Skeletal muscle tissue (tissue), 3 donors: ENCODE measurements at regions not wholly inside any gene's neighbourhood (a gene's known extent, or its start where the extent isn't known, plus 50 kb on each side); places are given as distances from the start of the nearest gene placed in this dataset.
"Not testable (repeated sequence)": the region's sequence is repeated elsewhere in the genome, so short reads cannot be mapped to it uniquely, and the experiment has no call there.

ENCODE experiments used
- H3K27ac ChIP-seq: one replicate; pipeline ENCODE4 v1.7.0; 2013; ENCODE audit warnings: mild to moderate bottlenecking, low read depth, low read length, inconsistent platforms
- H3K27me3 ChIP-seq, 3 donors: one replicate each; pipeline ENCODE4 v1.7.0; 2013; ENCODE audit warnings: low read length in 3 of 3; ENCODE audit not compliant: control insufficient read depth in 3 of 3, insufficient read depth in 3 of 3
- H3K36me3 ChIP-seq, 3 donors: one replicate each; pipeline ENCODE4 v1.7.0; 2013; ENCODE audit warnings: low read length in 3 of 3; ENCODE audit not compliant: control insufficient read depth in 3 of 3, insufficient read depth in 3 of 3
- H3K4me1 ChIP-seq, 3 donors: one replicate each; pipeline ENCODE4 v1.7.0; 2013; ENCODE audit warnings: low read length in 3 of 3, mild to moderate bottlenecking in 3 of 3; ENCODE audit not compliant: control insufficient read depth in 3 of 3, insufficient read depth in 3 of 3
- H3K4me3 ChIP-seq, 3 donors: one replicate each; pipeline ENCODE4 v1.7.0; 2013; ENCODE audit warnings: low read length in 3 of 3
- H3K9ac ChIP-seq, 3 donors: one replicate each; pipeline ENCODE4 v1.7.0; 2013; ENCODE audit warnings: low read length in 3 of 3, mild to moderate bottlenecking in 3 of 3, moderate library complexity in 2 of 3, low read depth in 1 of 3
- H3K9me3 ChIP-seq, 3 donors: one replicate each; pipeline ENCODE4 v1.7.0; 2013; ENCODE audit warnings: low read length in 3 of 3; ENCODE audit not compliant: control insufficient read depth in 3 of 3
- donor health status: Osteomylitis.

DNA sequence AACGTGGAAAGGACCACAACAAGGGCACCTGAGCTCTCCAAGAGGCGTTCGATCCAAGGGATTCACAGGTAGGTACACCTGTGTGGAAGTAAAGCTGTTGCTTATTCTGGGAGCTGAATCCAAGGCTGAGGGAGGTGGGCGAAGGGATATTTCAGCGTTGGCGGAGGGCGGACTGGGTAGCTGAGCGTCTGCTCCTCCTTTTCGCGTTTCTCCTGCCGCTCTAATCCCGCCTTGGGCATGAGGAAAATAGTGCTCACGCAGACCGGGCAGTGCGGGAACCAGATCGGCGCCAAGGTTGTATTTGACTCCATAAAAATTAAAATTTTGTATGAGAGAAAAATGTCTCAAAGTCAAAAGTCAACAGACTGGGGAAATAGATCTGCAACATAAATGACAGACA is 3966.2 kb upstream of the OR11H1 start:
- not testable (repeated sequence) for H3K4me3 ChIP-seq, H3K27ac ChIP-seq, H3K9ac ChIP-seq, H3K27me3 ChIP-seq, H3K9me3 ChIP-seq, H3K4me1 ChIP-seq, H3K36me3 ChIP-seq

DNA sequence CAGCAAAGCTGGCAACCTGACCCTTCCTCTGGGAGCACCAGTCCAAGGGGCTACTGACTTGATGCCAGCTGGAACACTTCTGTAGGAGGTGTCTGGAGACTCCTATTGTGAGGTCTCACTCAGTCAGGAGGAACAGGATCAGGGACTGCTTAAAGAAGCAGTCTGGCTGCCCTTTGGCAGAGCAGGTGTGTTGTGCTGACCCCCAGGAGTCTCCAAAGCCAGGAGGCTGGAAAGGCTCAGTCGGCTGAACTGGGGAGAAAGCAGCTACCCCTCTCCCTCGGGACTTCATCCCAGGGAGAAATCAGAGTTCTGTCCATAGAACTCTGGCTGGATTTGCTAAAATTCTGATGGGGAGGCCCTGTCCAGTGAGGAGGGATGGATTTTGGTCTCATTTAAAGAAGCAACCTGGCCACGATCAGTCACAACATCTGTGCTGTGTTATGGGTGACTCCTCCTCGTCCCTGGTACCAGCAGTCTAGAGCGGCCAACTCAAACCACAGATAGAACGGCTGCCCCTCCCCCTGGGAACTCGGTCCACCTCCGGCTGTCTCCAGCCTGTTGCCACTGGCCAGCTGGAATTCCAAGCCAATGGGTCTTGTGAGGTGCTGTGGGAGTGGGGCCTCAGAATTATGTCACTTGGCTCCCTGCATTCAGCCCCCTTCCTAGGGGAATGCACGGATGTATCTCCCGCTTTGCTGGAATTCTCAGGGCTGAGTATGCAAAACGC is 3959.0 kb upstream of the OR11H1 start:
- H3K4me3 ChIP-seq, H3K36me3 ChIP-seq, H3K27ac ChIP-seq, H3K4me1 ChIP-seq, H3K9ac ChIP-seq, H3K27me3 ChIP-seq: not testable (repeated sequence)
- H3K9me3 ChIP-seq: peaks cover 0 to 12% (median 5%) of the 10 kb centered on the region in 3 donors

DNA sequence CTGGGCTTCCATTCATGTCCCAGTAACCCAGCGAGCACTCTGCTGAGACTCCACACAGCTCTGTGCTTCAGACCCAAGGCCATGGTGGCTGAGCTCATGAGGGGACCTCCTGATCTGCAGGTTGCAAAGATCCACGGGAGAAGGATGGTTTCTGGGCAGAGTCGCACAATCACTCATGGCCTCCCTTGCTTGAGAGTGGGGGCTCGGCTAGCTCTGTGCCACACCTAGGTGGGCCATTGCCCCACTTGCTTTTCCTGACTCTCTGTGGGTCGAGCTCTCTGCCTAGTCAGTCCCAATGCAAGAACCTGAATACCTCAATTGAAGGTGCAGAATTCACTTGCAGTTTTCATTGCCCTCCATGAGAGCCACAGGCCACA is 3958.4 kb upstream of the OR11H1 start:
- peaks cover 4 to 17% (median 9%) of the 10 kb centered on the region in 3 donors for H3K9me3 ChIP-seq
- H3K27ac ChIP-seq, H3K9ac ChIP-seq, H3K4me1 ChIP-seq, H3K27me3 ChIP-seq, H3K4me3 ChIP-seq, H3K36me3 ChIP-seq: not testable (repeated sequence)

DNA sequence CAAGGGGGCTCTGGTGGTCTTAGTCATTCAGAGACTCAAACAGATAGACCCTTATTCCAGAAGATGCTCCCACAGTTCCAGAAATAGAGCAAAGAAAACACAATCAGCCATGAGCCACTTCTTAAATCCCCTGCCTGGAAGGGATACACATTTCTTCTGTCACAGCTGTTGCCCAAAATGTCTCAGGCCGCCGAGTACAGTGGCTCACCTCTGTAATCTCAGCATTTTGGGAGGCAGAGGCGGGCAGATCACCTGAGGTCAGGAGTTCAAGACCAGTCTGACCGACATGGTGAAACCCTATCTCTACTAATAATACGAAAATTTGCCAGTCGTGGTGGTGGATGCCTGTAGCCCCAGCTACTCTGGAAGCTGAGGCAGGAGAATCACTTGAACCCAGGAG is 3954.8 kb upstream of the OR11H1 start:
- not testable (repeated sequence) for H3K36me3 ChIP-seq, H3K27me3 ChIP-seq, H3K9ac ChIP-seq, H3K27ac ChIP-seq, H3K4me1 ChIP-seq, H3K4me3 ChIP-seq
- peaks cover 8 to 19% (median 12%) of the 10 kb centered on the region in 3 donors for H3K9me3 ChIP-seq

DNA sequence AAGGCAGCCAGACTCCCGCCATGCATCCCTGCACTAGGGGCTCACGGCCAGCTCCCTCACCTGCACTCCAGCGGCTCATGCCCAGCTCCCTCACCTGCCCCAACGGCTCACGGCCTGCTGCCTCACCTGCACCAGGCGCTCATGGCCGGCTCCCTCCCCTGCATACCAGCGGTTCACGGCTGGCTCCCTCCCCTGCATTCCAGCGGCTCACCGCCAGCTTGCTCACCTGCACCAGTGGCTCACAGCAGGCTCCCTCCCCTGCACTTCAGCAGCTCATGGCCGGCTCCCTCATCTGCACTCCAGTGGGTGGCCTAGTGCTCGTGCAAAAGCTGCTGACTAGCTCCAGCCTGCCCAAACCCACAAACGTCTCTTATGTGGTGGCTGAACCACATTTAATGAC is 3953.8 kb upstream of the OR11H1 start:
- H3K9ac ChIP-seq, H3K36me3 ChIP-seq, H3K27ac ChIP-seq, H3K4me3 ChIP-seq, H3K27me3 ChIP-seq, H3K4me1 ChIP-seq: not testable (repeated sequence)
- peaks cover 11 to 13% (median 12%) of the 10 kb centered on the region in 3 donors for H3K9me3 ChIP-seq

DNA sequence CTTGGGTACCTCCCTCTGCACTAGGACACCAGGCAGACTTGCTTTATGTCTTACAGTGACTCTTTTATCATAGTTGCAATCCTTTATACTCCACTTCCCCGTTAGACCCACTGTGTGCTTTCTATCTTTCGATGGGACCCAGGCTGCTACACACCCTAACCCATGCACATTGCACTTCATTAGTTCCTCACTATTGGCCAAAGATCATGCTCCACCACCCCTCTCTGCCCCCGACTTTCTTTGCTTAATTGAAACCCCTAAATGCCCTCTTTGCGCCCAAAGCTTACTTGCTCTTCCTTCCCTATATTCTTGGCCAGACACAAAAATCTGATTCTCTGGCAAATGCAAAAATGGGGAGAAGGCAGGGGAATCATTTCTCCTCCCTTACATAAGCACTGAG is 3953.3 kb upstream of the OR11H1 start:
- H3K27ac ChIP-seq, H3K4me1 ChIP-seq, H3K36me3 ChIP-seq, H3K27me3 ChIP-seq, H3K4me3 ChIP-seq, H3K9ac ChIP-seq: not testable (repeated sequence)
- H3K9me3 ChIP-seq: peaks cover 10 to 12% (median 11%) of the 10 kb centered on the region in 3 donors

DNA sequence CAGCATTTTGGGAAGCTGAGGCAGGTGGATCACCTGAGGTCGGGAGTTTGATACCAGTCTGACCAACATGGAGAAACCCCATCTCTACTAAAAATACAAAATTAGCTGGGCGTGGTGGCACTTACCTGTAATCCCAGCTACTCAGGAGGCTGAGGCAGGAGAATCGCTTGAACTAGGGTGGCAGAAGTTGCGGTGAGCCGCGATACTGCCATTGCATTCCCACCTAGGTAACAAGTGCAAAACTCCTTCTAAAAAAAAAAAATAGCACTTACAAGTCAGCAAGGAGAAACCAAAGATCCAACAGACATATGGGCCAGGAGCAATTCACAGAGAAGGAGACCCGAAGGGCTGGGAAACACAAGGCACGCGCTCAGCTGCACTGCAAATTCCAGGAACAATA is 3951.3 kb upstream of the OR11H1 start:
- H3K27me3 ChIP-seq, H3K4me1 ChIP-seq, H3K27ac ChIP-seq, H3K9ac ChIP-seq, H3K4me3 ChIP-seq, H3K36me3 ChIP-seq: not testable (repeated sequence)
- H3K9me3 ChIP-seq: peaks cover 10 to 12% (median 11%) of the 10 kb centered on the region in 3 donors

DNA sequence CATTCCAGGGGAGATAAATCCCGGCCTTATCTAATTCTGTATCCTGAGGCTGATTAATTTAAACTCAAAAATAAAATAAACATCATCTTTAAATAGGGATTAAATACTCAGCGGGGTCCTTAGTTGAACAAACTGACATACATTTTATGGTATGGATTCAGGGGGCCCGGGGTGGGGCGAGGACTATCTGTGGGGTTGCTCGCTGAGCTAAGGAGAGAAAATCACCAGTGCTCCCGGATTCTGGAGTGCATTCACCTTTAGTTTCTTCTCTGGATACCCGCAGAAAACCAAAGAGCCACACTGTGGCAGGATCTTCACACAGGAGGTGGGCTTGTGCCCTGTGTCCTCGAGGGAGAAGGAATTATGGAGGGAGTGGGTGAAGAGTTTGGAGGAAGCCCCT is 3949.9 kb upstream of the OR11H1 start:
- not testable (repeated sequence) for H3K36me3 ChIP-seq, H3K27me3 ChIP-seq
- peaks cover 8 to 13% (median 10%) of the 10 kb centered on the region in 3 donors for H3K9me3 ChIP-seq

DNA sequence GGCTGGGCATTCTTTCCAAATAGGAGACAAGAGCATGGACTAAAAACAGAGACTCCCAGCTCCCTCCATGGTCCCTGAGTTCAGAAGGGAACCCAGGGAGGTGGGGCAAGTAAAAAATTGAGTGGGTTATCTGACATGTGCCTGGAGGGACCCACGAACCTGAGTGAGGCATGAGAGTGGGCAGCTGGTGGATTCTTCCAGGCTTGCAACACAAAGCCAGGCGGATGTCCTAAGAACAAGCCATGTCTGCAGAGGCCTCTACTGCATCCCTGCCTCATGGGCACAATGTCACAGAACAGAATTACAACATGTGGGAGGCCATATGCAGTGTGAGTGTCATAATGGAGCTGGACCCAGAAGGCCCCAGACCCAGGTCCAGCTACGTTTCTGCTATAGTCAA is 3949.4 kb upstream of the OR11H1 start:
- not testable (repeated sequence) for H3K9ac ChIP-seq, H3K4me1 ChIP-seq, H3K27ac ChIP-seq, H3K36me3 ChIP-seq, H3K27me3 ChIP-seq, H3K4me3 ChIP-seq
- peaks cover 7 to 16% (median 8%) of the 10 kb centered on the region in 3 donors for H3K9me3 ChIP-seq

More for the DNA sequence above, 3949.9 kb upstream of the OR11H1 start:
- not testable (repeated sequence) for H3K9ac ChIP-seq, H3K4me3 ChIP-seq, H3K27ac ChIP-seq, H3K4me1 ChIP-seq

DNA sequence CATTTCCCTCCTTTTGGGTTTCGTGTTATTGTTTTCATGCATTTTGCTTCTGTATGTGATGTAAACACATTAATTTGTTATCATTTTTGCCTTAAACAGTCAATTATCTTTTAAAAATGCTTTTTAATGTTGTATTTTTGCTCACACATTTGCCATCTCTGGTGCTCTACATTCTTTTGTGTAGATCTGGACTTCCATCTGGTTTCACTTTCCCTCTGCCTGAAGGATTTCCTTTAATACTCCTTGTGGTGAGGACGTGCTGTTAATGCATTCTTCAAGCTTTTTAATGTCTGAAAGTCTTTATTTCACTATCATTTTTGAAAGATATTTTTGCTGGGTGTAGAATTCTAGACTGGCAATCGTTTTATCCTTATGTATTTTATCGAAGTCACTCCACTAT is 3945.9 kb upstream of the OR11H1 start:
- not testable (repeated sequence) for H3K4me1 ChIP-seq, H3K27me3 ChIP-seq, H3K27ac ChIP-seq, H3K9ac ChIP-seq, H3K36me3 ChIP-seq, H3K4me3 ChIP-seq
- peaks cover 0 to 13% (median 0%) of the 10 kb centered on the region in 3 donors for H3K9me3 ChIP-seq

DNA sequence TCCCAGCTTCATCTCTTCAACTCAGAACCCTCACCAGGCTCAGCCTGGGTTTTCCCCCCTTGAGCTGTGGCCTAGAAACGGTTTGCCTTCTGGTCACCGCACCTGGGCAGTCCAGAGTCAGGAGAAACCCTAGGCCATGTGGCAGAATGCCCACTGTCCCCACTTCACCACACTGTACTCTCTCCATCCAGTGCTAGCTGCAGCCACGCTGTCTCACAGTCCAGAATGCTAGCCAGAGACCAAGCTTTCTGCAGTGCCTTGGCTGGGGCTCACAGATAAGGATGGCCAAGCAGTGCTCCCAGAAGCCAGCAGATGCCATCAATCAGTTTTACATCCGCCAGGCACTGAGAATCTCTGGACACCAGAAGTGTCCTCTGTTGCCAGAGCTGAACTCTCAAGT is 3943.8 kb upstream of the OR11H1 start:
- H3K27me3 ChIP-seq, H3K9me3 ChIP-seq, H3K4me1 ChIP-seq, H3K9ac ChIP-seq, H3K4me3 ChIP-seq, H3K36me3 ChIP-seq, H3K27ac ChIP-seq: not testable (repeated sequence)
